ENCODE measurements at regions not wholly inside any gene's neighbourhood (a gene's known extent, or its start where the extent isn't known, plus 50 kb on each side); places are given as distances from the start of the nearest gene placed in this dataset.

- no peak for TF ChIP-seq POLR2AphosphoS5 (IDR thresholded peaks at IDR 0.05; ENCODE audit: insufficient read depth, low read depth, low read length)
- no peak for TF ChIP-seq POLR2A (IDR thresholded peaks at IDR 0.05; ENCODE audit: low read depth, low read length)
- TF ChIP-seq EZH2 (IDR thresholded peaks at IDR 0.05; ENCODE audit: borderline replicate concordance, low read depth, low read length, severe bottlenecking), result no peak
- no peak for TF ChIP-seq CTCF (IDR thresholded peaks at IDR 0.05; ENCODE audit: extremely low read depth in 1 of 2, insufficient read depth in 1 of 2, low read depth in 1 of 2, low read length in 2 of 2)
- no peak for TF ChIP-seq GATA2 (IDR thresholded peaks at IDR 0.05; ENCODE audit: insufficient read depth, insufficient read length, low read depth, low read length)
- no peak for TF ChIP-seq JUN (IDR thresholded peaks at IDR 0.05; ENCODE audit: borderline replicate concordance, insufficient read depth, insufficient read length, low read depth)
- no peak for TF ChIP-seq MAX (IDR thresholded peaks at IDR 0.05; ENCODE audit: insufficient read depth, insufficient read length)
- no peak for TF ChIP-seq FOS (IDR thresholded peaks at IDR 0.05; ENCODE audit: borderline replicate concordance, insufficient read depth, low read length)
- TF ChIP-seq MYC (IDR thresholded peaks at IDR 0.05; ENCODE audit: low read depth, low read length), result no peak
These were observed 74.1 kb upstream of the KBTBD8 start for GRCh38 chr3:66923969-66924368.

Data from endothelial cell of umbilical vein (primary cell).